K562 (cell line): ENCODE measurements at regions not wholly inside any gene's neighbourhood (a gene's known extent, or its start where the extent isn't known, plus 50 kb on each side); places are given as distances from the start of the nearest gene placed in this dataset.

ENCODE experiments used
- ATAC-seq: fragments of 200-7000 bp; cut with Tn5 transposase; 3 replicates; pipeline ENCODE4 v1.9.1; 2020; ENCODE audit warnings: moderate library complexity
- BruUV-seq: library from RNA; stranded (reverse); fragments of 400-500 nt; replicated peaks from 2 replicates; lab custom pipeline; 2021; lab: Mats Ljungman, UMichigan
- CTCF ChIA-PET: fragments of 300-600 bp; formaldehyde crosslinking; extraction: SDS; loops from one replicate; lab custom pipeline; 2021; ENCODE audit warnings: low intra/inter-chr PET ratio; lab: Yijun Ruan, JAX
- POLR2A ChIA-PET: fragments of 300-600, 350-650 bp; sonication (Branson Sonifier 250); formaldehyde crosslinking; extraction: SDS; loops from one replicate; lab custom pipeline; 2021; ENCODE audit warnings: antibody characterized with exemption, inconsistent platforms; lab: Yijun Ruan, JAX
- DNase-seq, 4 experiments: peaks; one replicate each; pipeline versions ENCODE4 v3.0.0 to v3.0.0-alpha.2; 2011 to 2018; ENCODE audit warnings: low spot score in 3 of 4, mixed read lengths in 3 of 4; ENCODE audit errors: extremely low read depth in 1 of 4
- FAIRE-seq: peaks from 2 replicates; lab custom pipeline; 2011; peaks lifted over from hg19 to GRCh38; lab: Jason Lieb, UNC
- H2AFZ ChIP-seq: 2 replicates; pipeline ENCODE4 v1.6.0; 2011; ENCODE audit warnings: low read depth, low read length, control low read depth, inconsistent platforms
- H3K27ac ChIP-seq: fragments of 200-600 bp; 3 replicates; pipeline ENCODE4 v1.8.0; 2011; ENCODE audit warnings: low read depth, mild to moderate bottlenecking, control low read depth, inconsistent platforms, low read length, moderate library complexity, mixed read lengths; ENCODE audit errors: extremely low read depth
- H3K27me3 ChIP-seq, 2 experiments: fragments of 300-600 bp in 1 of 2; 2 replicates in 1 of 2; 3 replicates in 1 of 2; pipeline versions ENCODE4 v1.6.0 to v1.8.0; 2011; ENCODE audit warnings: inconsistent platforms in 2 of 2, low read length in 2 of 2, mild to moderate bottlenecking in 1 of 2, mixed read lengths in 1 of 2, moderate library complexity in 1 of 2; ENCODE audit not compliant: control insufficient read depth in 2 of 2, insufficient read depth in 2 of 2
- H3K36me3 ChIP-seq: fragments of 300-600 bp; 3 replicates; pipeline ENCODE4 v1.8.0; 2011; ENCODE audit warnings: mild to moderate bottlenecking, low read length, inconsistent platforms; ENCODE audit not compliant: control insufficient read depth, insufficient read depth
- H3K4me1 ChIP-seq, 2 experiments: fragments of 200-600 bp in 1 of 2; replicated peaks in 1 of 2; 2 replicates in 1 of 2; 3 replicates in 1 of 2; pipeline versions ENCODE4 v1.5.1 to v1.8.0; 2011; ENCODE audit warnings: inconsistent platforms in 2 of 2, low read length in 2 of 2, mild to moderate bottlenecking in 1 of 2, mixed read lengths in 1 of 2, moderate library complexity in 1 of 2; ENCODE audit not compliant: control insufficient read depth in 2 of 2, insufficient read depth in 2 of 2
- H3K4me2 ChIP-seq: 2 replicates; pipeline ENCODE4 v1.6.1; 2011; ENCODE audit warnings: low read length, control low read depth, inconsistent platforms, mixed read lengths; ENCODE audit not compliant: insufficient read depth
- H3K4me3 ChIP-seq: fragments of 200-600 bp; sonication (generic), shearing (Covaris generic); 2 replicates; pipeline ENCODE4 v1.5.1; 2016; ENCODE audit warnings: control low read depth, inconsistent platforms
- H3K79me2 ChIP-seq: fragments of 200-600 bp; 3 replicates; pipeline ENCODE4 v1.8.0; 2011; ENCODE audit warnings: low read length, inconsistent platforms; ENCODE audit not compliant: control insufficient read depth, insufficient read depth
- H3K9ac ChIP-seq, 2 experiments: 2 replicates each; pipeline versions ENCODE4 v1.6.0 to v1.6.1; 2011; ENCODE audit warnings: low read depth in 2 of 2, low read length in 2 of 2, control low read depth in 1 of 2, inconsistent platforms in 1 of 2, mild to moderate bottlenecking in 1 of 2, mixed read lengths in 1 of 2; ENCODE audit not compliant: insufficient read depth in 1 of 2
- H3K9me1 ChIP-seq: one replicate; pipeline ENCODE4 v1.6.0; 2011; ENCODE audit warnings: inconsistent platforms, mild to moderate bottlenecking, low read length, moderate library complexity; ENCODE audit not compliant: control insufficient read depth, insufficient read depth
- H3K9me3 ChIP-seq: replicated peaks from 2 replicates; pipeline ENCODE4 v1.5.1; 2011; ENCODE audit warnings: low read depth, low read length, inconsistent platforms; ENCODE audit not compliant: control insufficient read depth, insufficient read depth
- H4K20me1 ChIP-seq: replicated peaks from 2 replicates; pipeline ENCODE4 v1.6.1; 2011; ENCODE audit warnings: low read length, inconsistent platforms, mixed read lengths; ENCODE audit not compliant: control insufficient read depth, insufficient read depth
- CSDE1 ChIP-seq, 2 experiments: fragments of 450-650 bp; IDR thresholded peaks; 2 replicates each; pipeline ENCODE4 v1.6.1; 2016; ENCODE audit warnings: mild to moderate bottlenecking in 1 of 2
- E2F6 ChIP-seq, 2 experiments: IDR thresholded peaks; 2 replicates each; pipeline ENCODE4 v1.6.1; 2011; ENCODE audit warnings: borderline replicate concordance in 1 of 2, control low read depth in 1 of 2, low read depth in 1 of 2, low read length in 1 of 2, mild to moderate bottlenecking in 1 of 2, mixed read lengths in 1 of 2, moderate library complexity in 1 of 2; ENCODE audit not compliant: insufficient read depth in 1 of 2, insufficient read length in 1 of 2, poor library complexity in 1 of 2, severe bottlenecking in 1 of 2; ENCODE audit errors: extremely low read depth in 1 of 2
- ELF2 ChIP-seq: fragments of 250-450 bp; sonication (Bioruptor Pico); IDR thresholded peaks from 2 replicates; pipeline ENCODE4 v1.5.0; 2021; ENCODE audit warnings: mild to moderate bottlenecking
- GTF2E2 ChIP-seq: fragments of 200-800 bp; sonication (Bioruptor generic); IDR thresholded peaks from 2 replicates; pipeline ENCODE4 v1.6.1; 2016; ENCODE audit warnings: missing genetic modification characterization, missing compliant biosample characterization
- HNRNPUL1 ChIP-seq: fragments of 200-400 bp; formaldehyde crosslinking; IDR thresholded peaks from 2 replicates; pipeline ENCODE4 v1.6.1; 2017; ENCODE audit warnings: low read length
- MNT ChIP-seq, 2 experiments: fragments of 450-650 bp; conservative IDR thresholded peaks; 2 replicates each; pipeline ENCODE4 v1.6.1; 2017; ENCODE audit warnings: mild to moderate bottlenecking in 2 of 2, moderate library complexity in 2 of 2
- PCBP1 ChIP-seq: fragments of 200-400 bp; formaldehyde crosslinking; IDR thresholded peaks from 2 replicates; pipeline ENCODE4 v1.6.1; 2018; ENCODE audit warnings: mild to moderate bottlenecking, low read depth, low read length; ENCODE audit not compliant: poor library complexity, severe bottlenecking
- SMARCA4 ChIP-seq: fragments of 450-650 bp; IDR thresholded peaks from 2 replicates; pipeline ENCODE4 v1.6.1; 2016
- TARDBP ChIP-seq: fragments of 450-650 bp; IDR thresholded peaks from 2 replicates; pipeline ENCODE4 v1.6.1; 2016
- XRCC4 ChIP-seq: IDR thresholded peaks from one replicate; pipeline ENCODE4 v1.6.1; 2011; ENCODE audit not compliant: insufficient read depth, insufficient read length; ENCODE audit errors: extremely low read depth
- WGBS: fragments of 100-300 bp; shearing (Covaris generic); methylation state at CpG from one replicate; pipeline ENCODE4 v1.1.6; 2016; ENCODE audit warnings: low coverage, mixed read lengths; ENCODE audit not compliant: insufficient coverage; ENCODE audit errors: missing lambda C conversion rate; 5-methylcytosine and 5-hydroxymethylcytosine counted together
- in situ Hi-C: fragments of 300-500 bp; cut with MboI; formaldehyde crosslinking; loops from 4 replicates; pipeline ENCODE4 v1.15.0; 2018; ENCODE audit warnings: inconsistent platforms, mixed read lengths
- intact Hi-C: fragments of 100-400 bp; cut with micrococcal nuclease; formaldehyde crosslinking; loops from 2 replicates; pipeline ENCODE4 v1.14.2; 2022

DNA sequence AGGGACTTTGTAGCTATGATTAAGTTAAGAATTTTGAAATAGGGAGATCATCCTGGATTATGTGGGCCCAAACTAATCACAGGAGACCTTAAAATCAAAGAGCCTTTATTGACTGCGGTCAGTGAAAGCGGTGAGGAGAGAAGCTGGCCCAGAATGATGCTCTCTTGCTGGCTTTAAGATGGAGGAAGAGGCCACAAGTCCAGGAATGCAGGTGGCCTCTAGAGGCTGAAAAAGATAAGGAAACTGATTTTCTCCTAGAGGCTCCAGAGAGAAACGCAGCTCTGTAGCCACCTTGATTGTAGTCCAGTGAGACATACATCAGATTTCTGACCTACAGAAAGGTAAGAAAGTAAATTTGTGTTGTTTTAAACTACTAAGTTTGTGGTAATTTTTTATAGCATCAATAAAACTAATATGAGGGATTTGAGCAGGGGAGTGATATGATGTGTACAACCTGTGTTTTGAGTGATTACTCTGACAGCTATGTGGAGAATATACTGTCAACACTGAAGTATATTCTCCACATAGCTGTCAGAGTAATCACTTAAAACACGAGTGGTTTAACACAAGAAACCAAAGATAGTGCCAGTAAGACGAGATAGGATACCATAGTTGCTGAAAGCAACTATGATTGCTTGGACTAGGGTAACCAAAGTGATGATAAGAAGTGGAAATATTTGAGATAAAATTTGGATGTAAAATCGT lies 364.4 kb upstream of the CHST9 start:
- DNase-seq, result no peak
- Histone ChIP-seq H3K27me3 (no peaks in the 10 kb centered on the region), H2AFZ (no peak overlapping the region), H3K4me1 (no peaks in the 10 kb centered on the region), H3K9me3 (no peaks in the 10 kb centered on the region; the same call in 1 of the 2 replicates)
- no TSS peak for BruUV-seq
- intact Hi-C loops, result no loop called here
- TF ChIP-seq HNRNPUL1, result no peak
- TF ChIP-seq, all 486 proteins: peak for 0
- in situ Hi-C loops, result no loop called here
- CTCF ChIA-PET, result no interaction called here
- no peak overlapping the region for H3K4me3 ChIP-seq
- WGBS, result 1% methylated on average over 6 of the region's 6 CpGs
- H3K79me2 ChIP-seq, result no peaks in the 10 kb centered on the region
- POLR2A ChIA-PET, result no interaction called here
- no peak for ATAC-seq
- no peaks in the 10 kb centered on the region for H3K9me1 ChIP-seq
- H4K20me1 ChIP-seq, result no peaks in the 10 kb centered on the region
- FAIRE-seq, result no peak
- H3K36me3 ChIP-seq, result no peaks in the 10 kb centered on the region
- H3K27ac ChIP-seq, result no peak overlapping the region
- H3K4me2 ChIP-seq, result no peak overlapping the region
- H3K9ac ChIP-seq, result no peak overlapping the region

GRCh38 chr18:27546991-27547390 lies 361.9 kb upstream of the CHST9 start:
- intact Hi-C loops, result no loop called here
- DNase-seq, result no peak
- Histone ChIP-seq H4K20me1 (no peaks in the 10 kb centered on the region), H3K27ac (no peak overlapping the region), H3K9me1 (no peaks in the 10 kb centered on the region), H3K27me3 (no peaks in the 10 kb centered on the region), H3K4me3 (no peak overlapping the region), H3K79me2 (no peaks in the 10 kb centered on the region), H3K9ac (no peak overlapping the region), H3K9me3 (no peaks in the 10 kb centered on the region), H3K4me1 (no peaks in the 10 kb centered on the region), H2AFZ (no peak overlapping the region), H3K4me2 (no peak overlapping the region), H3K36me3 (no peaks in the 10 kb centered on the region)
- TF ChIP-seq MNT (conservative IDR thresholded peaks at IDR 0.05) (no peak), XRCC4 (no peak), GTF2E2 (tag) (no peak), PCBP1 (no peak), E2F6 (IDR thresholded peaks at IDR 0.05; ENCODE audit: borderline replicate concordance in 1 of 2, extremely low read depth in 1 of 2, insufficient read depth in 1 of 2, insufficient read length in 1 of 2, low read depth in 1 of 2, low read length in 1 of 2, poor library complexity in 1 of 2, severe bottlenecking in 1 of 2) (no peak), SMARCA4 (no peak), TARDBP (no peak), ELF2 (CRISPR knock-in tag) (no peak), CSDE1 (IDR thresholded peaks at IDR 0.05) (no peak)
- in situ Hi-C loops, result no loop called here
- no peak for FAIRE-seq
- ChIA-PET POLR2A (no interaction called here), CTCF (no interaction called here)
- no TSS peak for BruUV-seq
- ATAC-seq, result no peak
- WGBS, result 0% methylated on average over 3 of the region's 3 CpGs
